Right lobe of liver (tissue), 6 donors: ENCODE measurements at regions not wholly inside any gene's neighbourhood (a gene's known extent, or its start where the extent isn't known, plus 50 kb on each side); places are given as distances from the start of the nearest gene placed in this dataset.
"Not testable (repeated sequence)": the region's sequence is repeated elsewhere in the genome, so short reads cannot be mapped to it uniquely, and the experiment has no call there.

ENCODE experiments used
- ATAC-seq, 4 donors: fragments of 200-7000 bp; cut with Tn5 transposase; one replicate each; pipeline ENCODE4 v1.9.1; 2020; ENCODE audit warnings: mild to moderate bottlenecking in 4 of 4, moderate library complexity in 4 of 4
- DNase-seq, 3 donors: peaks; one replicate each; pipeline ENCODE4 v3.0.0-alpha.2; 2020
- H3K27ac ChIP-seq, 3 donors: fragments of 200-600 bp; one replicate each; pipeline ENCODE4 v1.8.0; 2022
- H3K27me3 ChIP-seq, 2 donors: fragments of 200-600 bp; one replicate each; pipeline ENCODE4 v1.8.0; 2022
- H3K36me3 ChIP-seq, 4 donors: fragments of 200-600 bp; sonication (generic) in 1 of 4; one replicate each; pipeline versions ENCODE4 v1.5.1 to v1.8.0; 2017 to 2022; ENCODE audit warnings: control low read depth in 1 of 4
- H3K4me1 ChIP-seq, 4 donors: fragments of 200-600 bp; sonication (generic) in 1 of 4; one replicate each; pipeline versions ENCODE4 v1.5.1 to v1.8.0; 2017 to 2022; ENCODE audit warnings: control low read depth in 1 of 4
- H3K4me3 ChIP-seq, 3 donors: fragments of 200-600 bp; one replicate each; pipeline ENCODE4 v1.8.0; 2022
- H3K9me3 ChIP-seq, 4 donors: fragments of 200-600 bp; sonication (generic) in 1 of 4; one replicate each; pipeline versions ENCODE4 v1.5.1 to v1.8.0; 2017 to 2022; ENCODE audit warnings: control low read depth in 1 of 4
- CTCF ChIP-seq, 4 donors: fragments of 200-600 bp in 3 of 4; fragments of 450-650 bp in 1 of 4; IDR thresholded peaks; one replicate each; pipeline versions ENCODE4 v1.5.1 to v1.8.0; 2016 to 2022; ENCODE audit warnings: antibody characterized with exemption in 4 of 4, mild to moderate bottlenecking in 2 of 4
- POLR2A ChIP-seq: fragments of 450-650 bp; IDR thresholded peaks from one replicate; pipeline ENCODE4 v1.6.1; 2017; ENCODE audit warnings: antibody characterized with exemption, mild to moderate bottlenecking
- WGBS: methylation state at CpG from one replicate; pipeline ENCODE4 v1.1.6; 2018; ENCODE audit warnings: low coverage, low lambda C conversion rate; ENCODE audit not compliant: insufficient coverage; ENCODE audit errors: missing lambda C conversion rate; 5-methylcytosine and 5-hydroxymethylcytosine counted together
- intact Hi-C, 2 donors: fragments of 100-400 bp; cut with DNase I; formaldehyde crosslinking; loops; one replicate each; pipeline versions ENCODE4 v1.11.2 to v1.14.1; 2022
- donor health status: DM: no; HTN: yes; CAD: no.
- donor health status: DM: no; HTN: no; CAD: no.
- donor health status: DM: no; HTN: no; CAD: no.
- donor health status: DM: no; HTN: yes; CAD: no.
- donor health status: DM: no; HTN: yes; CAD: no.

DNA sequence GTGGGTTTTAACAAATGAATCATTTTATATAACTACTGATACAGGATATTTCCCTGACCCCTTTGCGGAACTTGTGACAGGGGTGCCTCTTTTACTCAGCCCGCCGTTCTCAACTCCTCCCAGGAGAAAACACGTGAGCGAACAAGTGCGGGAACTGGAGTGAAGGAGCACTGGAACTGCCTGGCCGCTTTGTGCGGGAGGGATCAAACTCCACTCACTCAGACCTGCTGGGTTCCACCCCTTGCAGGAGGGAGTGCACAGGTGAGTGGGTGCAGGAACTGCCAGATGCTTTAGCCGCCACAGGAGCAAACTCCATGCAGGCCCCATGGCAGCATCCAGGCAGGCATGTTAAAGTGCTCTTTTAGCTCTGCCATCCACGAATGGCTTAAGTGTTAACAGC lies 513.4 kb upstream of the GRM3 start:
- ATAC-seq (no peak), DNase-seq (no peak)
- Histone ChIP-seq H3K4me1 (no peaks in the 10 kb centered on the region), H3K4me3 (no peak overlapping the region), H3K27me3 (no peaks in the 10 kb centered on the region), H3K36me3 (no peaks in the 10 kb centered on the region), H3K9me3 (no peaks in the 10 kb centered on the region), H3K27ac (no peak overlapping the region)
- WGBS = 67% methylated on average over 9 of the region's 10 CpGs
- no peak for TF ChIP-seq CTCF (IDR thresholded peaks at IDR 0.05)
- intact Hi-C loops = no loop called here

DNA sequence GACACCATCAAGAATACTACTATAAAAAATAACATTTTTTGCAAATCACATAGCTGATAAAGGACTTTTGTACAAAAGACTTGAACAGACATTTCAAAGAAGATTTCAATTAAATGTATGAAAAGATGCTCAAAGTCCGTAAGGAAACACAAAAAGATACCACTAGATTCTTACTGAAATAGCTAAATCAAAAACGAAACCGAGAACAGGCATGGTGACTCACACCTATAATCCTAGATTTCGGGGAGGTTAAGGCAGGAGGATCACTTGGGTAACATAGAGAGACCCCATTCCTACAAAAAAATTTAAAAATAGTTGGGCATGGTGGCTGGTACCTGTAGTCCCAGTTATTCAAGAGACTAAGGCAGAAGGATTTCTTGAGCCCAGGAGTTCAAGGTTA lies 520.2 kb upstream of the GRM3 start:
- Histone ChIP-seq H3K4me1 (no peaks in the 10 kb centered on the region), H3K9me3 (no peaks in the 10 kb centered on the region), H3K4me3 (no peak overlapping the region), H3K36me3 (no peaks in the 10 kb centered on the region), H3K27ac (no peak overlapping the region), H3K27me3 (no peaks in the 10 kb centered on the region)
- TF ChIP-seq CTCF (IDR thresholded peaks at IDR 0.05) = no peak
- DNase-seq (no peak), ATAC-seq (no peak)
- 61% methylated on average over 4 of the region's 4 CpGs for WGBS
- intact Hi-C loops = no loop called here

- DNase-seq (no peak), ATAC-seq (no peak)
- 5% methylated on average over 1 of the region's 1 CpG for WGBS
- no peaks in the 10 kb centered on the region for H3K36me3 ChIP-seq
- TF ChIP-seq POLR2A (no peak), CTCF (IDR thresholded peaks at IDR 0.05) (no peak)
- no peaks in the 10 kb centered on the region for H3K9me3 ChIP-seq
- intact Hi-C loops = no loop called here
- H3K4me3 ChIP-seq = no peak overlapping the region
- no peak overlapping the region for H3K27ac ChIP-seq
- no peaks in the 10 kb centered on the region for H3K4me1 ChIP-seq
- H3K27me3 ChIP-seq = no peaks in the 10 kb centered on the region
These were observed 549.5 kb upstream of the GRM3 start for GRCh38 chr7:86094166-86094669.

DNA sequence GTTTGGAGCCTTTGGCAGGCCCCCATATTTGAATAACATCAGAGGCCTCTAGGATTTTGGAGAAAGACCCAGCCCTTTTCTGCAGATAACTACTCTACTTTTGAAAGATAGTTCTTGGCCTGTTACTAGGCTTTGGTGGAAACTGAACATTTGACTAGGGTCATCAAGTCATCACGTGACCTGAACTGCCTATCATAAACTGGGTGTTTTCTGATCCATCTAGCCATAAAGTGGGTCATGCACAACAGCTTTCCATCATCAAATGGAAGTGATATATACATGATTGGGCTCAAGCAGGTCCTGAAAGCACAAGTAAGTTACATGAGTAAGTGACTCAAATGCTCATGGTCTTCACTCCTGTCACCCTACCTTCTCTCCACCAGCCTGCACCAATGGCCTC lies 552.3 kb upstream of the GRM3 start:
- H3K27ac ChIP-seq = no peak overlapping the region
- no peaks in the 10 kb centered on the region for H3K4me1 ChIP-seq
- no peak for DNase-seq
- 19% methylated on average over 1 of the region's 1 CpG for WGBS
- H3K9me3 ChIP-seq = no peaks in the 10 kb centered on the region
- intact Hi-C loops = no loop called here
- no peak overlapping the region for H3K4me3 ChIP-seq
- no peak for TF ChIP-seq CTCF (IDR thresholded peaks at IDR 0.05)
- ATAC-seq = no peak
- no peaks in the 10 kb centered on the region for H3K36me3 ChIP-seq
- H3K27me3 ChIP-seq = no peaks in the 10 kb centered on the region

DNA sequence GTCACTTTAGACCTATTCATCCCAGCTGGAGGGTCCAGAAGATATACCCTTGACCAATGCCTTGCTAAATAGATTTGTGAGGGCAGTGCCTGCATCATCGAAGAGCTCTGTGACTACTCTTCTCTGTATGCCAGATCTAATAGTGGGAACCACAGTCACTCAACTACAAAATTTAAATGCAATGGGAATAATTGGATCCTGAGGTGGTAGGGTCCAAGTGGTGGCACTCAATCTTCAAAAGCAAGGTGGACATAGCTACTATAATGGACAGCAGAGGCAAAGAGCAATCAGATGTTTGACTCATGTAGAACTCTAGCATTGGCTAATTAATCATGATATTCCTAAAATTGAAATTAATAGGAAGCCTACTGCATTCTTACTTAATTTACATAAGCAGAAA lies 554.3 kb upstream of the GRM3 start:
- no peaks in the 10 kb centered on the region for H3K4me1 ChIP-seq
- no peak for ATAC-seq
- intact Hi-C loops = no loop called here
- TF ChIP-seq CTCF (IDR thresholded peaks at IDR 0.05) (no peak), POLR2A (no peak)
- H3K9me3 ChIP-seq = no peaks in the 10 kb centered on the region
- no peaks in the 10 kb centered on the region for H3K36me3 ChIP-seq
- no peak for DNase-seq
- WGBS = 67% methylated on average over 1 of the region's 1 CpG
- no peak overlapping the region for H3K27ac ChIP-seq
- no peaks in the 10 kb centered on the region for H3K27me3 ChIP-seq
- no peak overlapping the region for H3K4me3 ChIP-seq

GRCh38 chr7:86064572-86064971 lies 579.1 kb upstream of the GRM3 start:
- DNase-seq, H3K27me3 ChIP-seq, H3K4me3 ChIP-seq, ATAC-seq, intact Hi-C loops, H3K36me3 ChIP-seq, H3K9me3 ChIP-seq, H3K27ac ChIP-seq, H3K4me1 ChIP-seq: not testable (repeated sequence)
- 40% methylated on average over 1 of the region's 1 CpG for WGBS
